HG03571 (cell line): ENCODE measurements at regions not wholly inside any gene's neighbourhood (a gene's known extent, or its start where the extent isn't known, plus 50 kb on each side); places are given as distances from the start of the nearest gene placed in this dataset.
"Not testable (repeated sequence)": the region's sequence is repeated elsewhere in the genome, so short reads cannot be mapped to it uniquely, and the experiment has no call there.

ENCODE experiments used
- ATAC-seq: cut with Tn5 transposase; IDR thresholded peaks from one replicate; pipeline ENCODE4 v1.9.1; 2021; ENCODE audit not compliant: unreplicated experiment

DNA sequence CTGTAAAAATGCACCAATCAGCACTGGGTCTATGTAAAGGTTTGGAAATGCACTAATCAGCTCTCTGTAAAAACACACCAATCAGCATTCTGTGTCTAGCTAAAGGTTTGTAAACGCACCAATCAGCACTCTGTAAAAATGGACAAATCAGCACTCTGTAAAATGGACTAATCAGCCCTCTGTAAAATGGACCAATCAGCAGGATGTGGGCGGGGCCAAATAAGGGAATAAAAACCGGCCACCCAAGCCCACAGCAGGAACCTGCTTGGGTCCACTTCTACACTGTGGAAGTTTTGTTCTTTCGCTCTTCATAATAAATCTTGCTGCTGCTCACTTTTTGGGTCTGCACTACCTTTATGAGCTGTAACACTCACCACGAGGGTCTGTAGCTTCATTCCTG, 101.0 kb downstream of the SMC2 start:
- not testable (repeated sequence) for ATAC-seq

DNA sequence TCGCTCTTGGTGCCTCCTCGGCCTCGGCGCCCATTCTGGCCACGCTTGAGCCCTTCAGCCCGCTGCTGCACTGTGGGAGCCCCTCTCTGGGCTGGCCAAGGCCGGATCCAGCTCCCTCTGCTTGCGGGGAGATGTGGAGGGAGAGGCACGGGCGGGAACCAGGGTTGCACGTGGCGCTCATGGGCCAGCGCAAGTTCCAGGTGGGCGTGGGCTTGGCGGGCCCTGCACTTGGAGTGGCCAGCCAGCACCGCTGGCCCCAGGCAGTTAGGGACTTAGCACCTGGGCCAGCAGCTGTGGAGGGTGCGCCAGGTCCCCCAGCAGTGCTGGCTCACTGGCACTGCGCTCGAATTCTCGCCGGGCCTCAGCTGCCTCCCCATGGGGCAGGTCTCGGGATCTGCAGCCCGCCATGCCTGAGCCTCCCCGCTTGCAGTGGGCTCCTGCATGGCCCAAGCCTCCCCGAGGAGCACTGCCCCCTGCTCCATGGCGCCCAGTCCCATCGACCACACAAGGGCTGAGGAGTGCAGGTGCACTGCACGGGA, 106.4 kb downstream of the SMC2 start:
- ATAC-seq: no peak

DNA sequence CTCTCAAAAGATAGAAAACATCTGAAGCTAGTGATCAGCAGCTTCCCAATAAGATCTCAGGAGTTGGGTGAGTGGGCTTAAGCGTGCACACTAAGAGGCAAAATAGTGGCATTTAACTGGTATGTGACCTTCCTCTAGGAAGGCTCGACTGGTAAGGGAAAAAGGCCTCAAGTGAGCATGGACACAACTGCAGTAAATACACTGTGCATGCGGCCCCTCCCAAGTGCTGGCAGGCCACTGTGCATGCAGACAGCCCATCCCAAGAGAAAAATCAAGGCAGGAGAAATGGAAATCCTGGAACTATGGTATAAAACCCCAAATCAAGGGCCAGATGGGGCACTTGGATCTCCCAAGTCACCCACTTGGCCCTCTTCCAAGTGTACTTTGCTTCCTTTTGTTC, 112.7 kb downstream of the SMC2 start:
- no peak for ATAC-seq

DNA sequence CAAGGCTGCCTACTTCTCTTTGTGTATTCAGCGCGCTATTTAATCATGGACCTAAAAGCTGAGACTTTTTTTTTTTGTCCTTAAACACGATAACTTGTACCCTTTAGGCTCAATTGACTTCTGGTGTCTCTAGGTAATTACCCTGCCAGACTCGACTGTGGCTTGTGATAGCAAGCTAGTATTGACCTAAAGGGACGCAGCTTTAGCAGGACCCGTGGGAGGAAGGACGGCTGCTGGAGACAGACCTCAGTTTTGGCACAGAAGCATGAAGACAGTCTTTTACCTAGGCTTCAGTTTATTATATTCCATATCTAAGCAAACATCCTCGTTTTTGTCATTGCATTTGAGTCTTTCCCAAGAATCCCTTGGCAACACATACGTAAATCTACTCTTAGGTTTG, 115.3 kb downstream of the SMC2 start:
- no peak for ATAC-seq

DNA sequence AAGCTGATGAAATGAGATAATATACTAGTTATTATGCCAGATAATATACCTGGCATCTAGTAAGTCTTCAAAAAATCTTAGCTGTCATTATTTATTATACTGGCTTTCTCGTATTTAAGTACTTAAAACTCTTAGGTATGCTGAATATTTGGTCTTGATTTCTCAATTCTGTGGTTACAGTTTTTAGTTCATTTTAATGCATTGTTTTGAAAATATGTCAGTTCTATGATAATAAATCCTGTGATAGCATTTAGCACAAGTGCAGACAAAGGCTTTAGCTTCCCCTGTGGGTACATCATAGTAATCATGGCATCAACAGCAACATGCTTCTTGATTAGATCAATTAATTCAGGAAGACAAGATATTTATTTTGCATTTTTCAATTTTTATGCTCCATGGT, 133.0 kb downstream of the SMC2 start:
- no peak for ATAC-seq

DNA sequence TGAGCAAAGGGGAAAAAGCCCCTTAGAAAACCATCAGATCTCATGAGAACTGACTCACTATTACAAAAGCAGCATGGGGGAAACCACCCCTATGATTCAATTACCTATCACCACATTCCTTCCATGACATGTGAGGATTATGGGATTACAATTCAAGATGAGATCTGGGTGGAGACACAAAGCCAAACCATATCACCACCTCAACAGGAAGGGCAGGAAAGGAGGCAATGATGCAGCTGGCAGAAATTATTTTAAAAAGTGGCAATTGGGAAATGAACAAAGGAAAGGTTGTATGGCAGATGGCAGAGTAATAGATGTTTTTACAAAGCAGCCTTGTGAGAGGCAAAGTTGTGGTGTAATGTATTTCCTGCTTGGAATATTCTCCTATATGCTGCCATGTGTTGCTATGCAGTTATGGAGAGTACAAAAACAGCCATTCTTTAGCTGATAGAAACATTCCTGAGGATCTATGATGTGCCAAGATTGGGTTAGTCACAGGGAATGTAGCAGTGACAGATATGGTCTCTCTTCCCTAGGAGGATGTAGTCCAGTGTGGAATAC, 138.8 kb downstream of the SMC2 start:
- ATAC-seq: no peak

DNA sequence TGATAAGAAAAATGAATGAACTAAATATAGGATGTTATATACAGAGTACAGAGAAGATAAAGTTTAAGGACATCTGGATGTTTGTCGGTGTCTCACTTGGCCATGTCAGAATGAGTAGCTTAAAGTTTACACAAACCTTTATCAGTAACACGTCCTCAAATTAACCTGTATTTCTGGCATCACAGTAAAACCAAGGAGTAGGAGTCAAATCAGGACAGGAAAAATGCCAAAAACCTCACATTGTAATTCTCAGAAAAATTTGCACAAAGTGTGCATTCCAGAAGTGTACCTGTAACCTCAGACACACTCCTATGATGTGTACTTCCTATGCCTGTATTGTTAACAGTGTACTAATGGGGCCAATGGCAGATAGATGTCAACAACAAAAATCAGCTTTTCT, 139.3 kb downstream of the SMC2 start:
- no peak for ATAC-seq

DNA sequence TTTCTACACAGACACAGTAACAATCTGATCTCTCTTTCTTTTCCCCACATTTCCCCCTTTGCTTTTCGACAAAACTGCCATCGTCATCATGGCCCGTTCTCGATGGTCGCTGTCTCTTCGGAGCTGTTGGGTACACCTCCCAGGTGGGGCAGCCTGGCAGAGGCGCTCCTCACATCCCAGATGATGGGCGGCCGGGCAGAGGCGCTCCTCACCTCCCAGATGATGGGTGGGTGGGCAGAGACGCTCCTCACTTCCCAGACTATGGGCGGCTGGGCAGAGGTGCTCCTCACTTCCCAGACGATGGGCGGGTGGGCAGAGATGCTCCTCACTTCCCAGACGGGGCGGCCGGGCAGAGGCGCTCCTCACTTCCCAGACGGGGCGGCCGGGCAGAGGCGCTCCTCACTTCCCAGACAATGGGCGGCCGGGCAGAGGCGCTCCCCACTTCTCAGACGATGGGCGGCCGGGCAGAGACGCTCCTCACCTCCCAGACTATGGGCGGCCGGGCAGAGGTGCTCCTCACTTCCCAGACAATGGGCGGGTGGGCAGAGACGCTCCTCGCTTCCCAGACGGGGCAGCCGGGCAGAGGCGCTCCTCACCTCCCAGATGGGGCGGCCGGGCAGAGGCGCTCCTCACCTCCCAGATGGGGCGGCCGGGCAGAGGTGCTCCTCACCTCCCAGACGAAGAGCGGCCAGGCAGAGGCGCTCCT, 140.7 kb downstream of the SMC2 start:
- ATAC-seq: not testable (repeated sequence)

DNA sequence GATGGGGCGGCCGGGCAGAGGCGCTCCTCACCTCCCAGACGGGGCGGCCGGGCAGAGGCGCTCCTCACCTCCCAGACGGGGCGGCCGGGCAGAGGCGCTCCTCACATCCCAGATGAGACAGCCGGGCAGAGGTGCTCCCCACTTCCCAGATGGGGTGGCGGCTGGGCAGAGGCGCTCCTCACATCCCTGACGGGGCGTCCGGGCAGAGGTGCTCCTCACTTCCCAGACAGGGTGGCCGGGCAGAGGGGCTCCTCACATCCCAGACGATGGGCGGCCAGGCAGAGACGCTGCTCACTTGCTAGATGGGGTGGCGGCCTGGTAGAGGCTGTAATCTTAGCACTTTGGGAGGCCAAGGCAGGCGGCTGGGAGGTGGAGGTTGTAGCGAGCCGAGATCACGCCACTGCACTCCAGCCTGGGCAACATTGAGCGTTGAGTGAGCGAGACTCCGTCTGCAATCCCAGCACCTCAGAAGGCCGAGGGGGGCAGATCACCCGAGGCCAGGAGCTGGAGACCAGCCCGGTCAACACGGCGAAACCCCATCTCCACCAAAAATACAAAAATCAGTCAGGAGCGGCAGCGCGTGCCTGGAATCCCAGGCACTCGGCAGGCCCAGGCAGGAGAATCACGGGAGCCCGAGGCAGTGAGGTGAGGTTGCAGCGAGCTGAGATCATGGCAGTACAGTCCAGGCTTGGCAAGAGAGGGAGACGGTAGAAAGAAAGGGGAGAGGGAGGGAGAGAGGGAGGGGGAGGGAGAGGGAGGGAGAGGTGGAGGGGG, 141.4 kb downstream of the SMC2 start:
- not testable (repeated sequence) for ATAC-seq

DNA sequence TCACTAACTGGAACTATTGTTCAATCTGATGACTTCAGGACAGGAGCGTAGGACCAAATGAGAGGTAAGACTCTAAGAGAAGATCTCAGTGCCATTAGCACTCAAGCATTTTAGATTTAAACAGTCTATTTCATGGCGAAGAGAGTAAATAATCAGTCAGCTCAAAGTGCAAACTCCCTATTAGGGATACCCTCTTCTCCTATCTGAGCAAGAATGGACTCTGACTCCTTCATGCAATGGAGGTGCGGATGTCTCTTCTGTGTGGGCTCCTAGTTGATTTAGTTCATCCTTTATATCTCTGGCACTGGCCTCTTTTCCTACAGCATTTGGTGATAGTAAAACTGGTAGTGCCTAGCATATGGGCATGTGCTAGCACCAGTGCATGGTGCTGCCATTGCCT, 144.6 kb downstream of the SMC2 start:
- ATAC-seq: no peak

DNA sequence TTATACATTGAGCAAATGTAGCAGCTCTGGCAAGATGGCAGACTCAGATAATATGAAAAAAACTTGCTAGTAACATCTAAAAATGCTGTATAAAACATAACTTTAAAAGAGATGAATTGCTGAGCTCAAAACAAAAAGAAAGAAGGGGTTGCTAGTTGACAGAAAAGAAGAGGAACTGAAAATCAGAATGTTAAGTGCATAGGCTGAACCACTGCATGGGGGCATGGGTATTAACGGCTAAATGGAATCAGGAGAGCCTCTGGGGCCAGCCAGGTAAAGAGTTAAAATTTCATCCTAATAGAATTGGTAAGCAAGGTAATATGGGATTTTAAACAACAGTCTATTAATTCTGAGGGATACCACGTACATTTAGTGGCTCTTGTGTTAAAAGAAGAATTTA, 146.8 kb downstream of the SMC2 start:
- ATAC-seq: no peak

DNA sequence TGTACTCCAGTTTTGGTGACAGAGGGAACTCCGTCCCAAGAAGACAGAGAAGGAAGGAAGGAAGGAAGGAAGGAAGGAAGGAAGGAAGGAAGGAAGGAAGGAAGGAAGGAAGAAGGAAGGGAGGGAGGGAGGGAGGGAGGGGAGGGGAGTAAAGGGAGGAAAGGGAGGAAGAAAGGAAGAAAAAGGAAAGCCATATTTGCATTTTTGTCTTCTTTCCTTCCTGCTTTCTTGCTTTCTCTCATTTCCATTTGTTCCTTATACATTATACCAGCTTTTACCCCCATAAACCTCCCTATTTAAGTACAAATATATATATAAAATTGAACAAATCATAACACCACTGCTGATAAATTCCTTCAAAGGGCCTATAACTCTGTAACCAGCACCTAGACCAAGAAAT, 151.8 kb downstream of the SMC2 start:
- ATAC-seq: no peak

DNA sequence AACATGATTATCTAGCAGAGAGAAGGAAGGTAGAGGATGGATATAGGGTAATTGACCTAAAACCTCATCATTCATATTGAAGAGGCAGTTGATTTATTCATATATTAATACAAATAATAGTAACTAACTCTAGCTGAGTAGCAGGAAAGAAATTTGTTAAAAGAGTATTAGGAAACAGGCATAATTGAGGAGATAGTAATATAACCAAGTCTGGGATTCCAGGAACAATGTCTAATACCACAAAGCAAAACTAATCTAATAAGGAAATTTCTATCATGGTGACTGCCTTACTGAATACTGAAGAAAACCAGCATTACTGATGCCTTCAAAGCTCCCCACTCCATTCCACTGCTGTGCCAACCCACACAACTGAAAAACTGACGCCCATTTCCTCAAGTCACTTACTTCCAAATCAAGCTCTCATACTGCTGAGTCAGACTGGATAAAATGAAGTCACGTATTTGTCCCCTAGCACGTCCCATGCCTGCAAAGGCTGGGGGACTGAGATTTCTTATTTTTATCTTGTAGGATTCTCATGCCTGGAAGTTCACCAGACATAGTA, 153.9 kb downstream of the SMC2 start:
- ATAC-seq: no peak

DNA sequence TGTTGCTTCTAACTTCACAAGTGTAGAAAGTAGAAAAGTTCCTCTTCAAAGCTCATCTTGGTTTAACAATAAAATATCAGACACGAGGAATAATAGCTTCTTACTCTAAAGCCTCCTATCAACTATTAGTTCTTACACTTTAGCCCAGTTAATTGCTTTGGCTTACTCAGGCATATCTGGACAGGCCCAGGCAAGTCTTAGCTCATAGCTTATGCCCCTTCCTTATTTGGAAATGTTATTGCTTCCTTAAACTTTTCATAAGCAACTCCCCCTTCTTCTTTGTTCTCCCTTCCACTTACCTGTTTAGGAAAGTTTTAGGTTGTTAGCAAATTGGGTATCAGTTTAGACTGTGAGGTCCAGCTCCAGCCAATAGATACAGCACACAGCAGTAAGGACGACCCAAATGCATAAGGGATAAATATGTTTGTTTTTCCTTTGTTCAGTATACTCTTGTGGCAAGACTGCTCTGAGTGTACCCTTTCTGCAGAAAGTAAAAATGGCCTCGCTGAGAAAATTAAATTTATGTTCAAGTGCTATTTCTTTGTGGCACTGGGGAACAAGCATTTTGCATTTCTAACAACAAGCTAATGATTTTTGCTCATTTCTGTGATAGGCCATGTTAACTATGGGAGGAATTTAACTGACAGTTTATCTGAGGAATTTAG, 162.1 kb downstream of the SMC2 start:
- ATAC-seq: no peak

DNA sequence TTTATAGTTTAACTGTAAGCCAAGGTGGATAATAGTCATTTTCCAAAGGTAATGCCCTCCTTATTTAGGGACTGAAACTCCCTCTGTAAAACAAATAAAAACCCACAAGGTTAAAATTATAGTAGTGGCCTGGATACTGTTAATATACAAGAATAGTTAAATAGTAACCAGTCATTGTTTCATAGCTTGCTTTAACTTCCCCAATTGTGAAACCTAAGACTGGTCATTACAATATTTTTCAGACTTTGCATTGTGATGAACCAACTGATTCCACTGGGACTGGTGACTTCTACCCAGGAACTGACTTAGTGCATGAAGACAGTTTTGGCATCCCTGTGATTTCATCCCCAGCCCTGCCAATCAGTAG, 162.6 kb downstream of the SMC2 start:
- ATAC-seq: no peak

DNA sequence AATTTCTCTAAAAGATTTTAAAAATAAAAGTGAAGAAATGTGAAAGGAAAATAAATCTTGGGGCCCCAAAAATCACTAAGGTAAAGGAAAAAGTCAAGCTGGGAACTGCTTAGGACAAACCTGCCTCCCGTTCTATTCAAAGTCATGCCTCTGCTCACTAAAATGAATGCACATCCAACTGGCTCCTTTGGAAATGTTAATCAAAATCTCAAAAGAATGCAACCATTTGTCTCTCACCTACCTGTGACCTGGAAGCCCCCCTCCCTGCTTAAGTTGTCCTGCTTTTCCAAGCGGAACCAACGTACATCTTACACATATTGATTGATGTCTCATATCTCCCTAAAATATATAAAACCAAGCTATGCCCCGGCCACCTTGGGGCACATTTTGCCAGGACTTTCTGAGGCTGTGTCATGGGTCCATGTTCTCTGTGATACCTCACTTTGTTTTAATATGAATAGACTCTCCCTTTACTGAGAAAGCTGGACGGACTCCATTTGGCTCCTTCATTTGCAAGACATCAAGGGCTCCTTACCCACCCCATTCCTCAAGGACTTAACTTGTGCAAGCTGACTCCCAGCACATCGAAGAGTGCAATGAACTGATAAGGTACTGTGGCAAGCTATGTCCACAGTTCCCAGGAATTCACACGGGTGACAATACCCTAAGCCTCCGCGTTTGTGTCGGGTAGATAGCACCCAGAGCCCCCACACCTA, 164.3 kb downstream of the SMC2 start:
- ATAC-seq: no peak

DNA sequence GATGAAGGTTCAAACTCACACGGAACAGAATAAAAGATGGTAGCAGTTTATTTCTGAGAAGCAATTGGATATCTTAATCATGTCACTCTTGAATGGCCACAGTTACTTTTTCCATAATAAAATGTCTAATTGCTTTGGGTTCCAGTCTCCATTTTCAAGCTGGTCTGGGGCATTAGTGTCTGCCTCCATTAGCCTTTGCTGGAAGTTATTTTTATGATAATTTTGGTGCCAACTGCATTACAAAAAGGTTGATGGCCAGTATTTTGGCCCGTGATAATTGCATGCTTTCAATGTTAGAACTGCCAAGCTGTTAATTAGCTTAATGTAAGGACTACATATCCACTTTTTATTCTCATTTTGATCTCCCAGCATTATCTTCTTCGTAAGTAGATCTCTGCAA, 165.9 kb downstream of the SMC2 start:
- ATAC-seq: no peak

DNA sequence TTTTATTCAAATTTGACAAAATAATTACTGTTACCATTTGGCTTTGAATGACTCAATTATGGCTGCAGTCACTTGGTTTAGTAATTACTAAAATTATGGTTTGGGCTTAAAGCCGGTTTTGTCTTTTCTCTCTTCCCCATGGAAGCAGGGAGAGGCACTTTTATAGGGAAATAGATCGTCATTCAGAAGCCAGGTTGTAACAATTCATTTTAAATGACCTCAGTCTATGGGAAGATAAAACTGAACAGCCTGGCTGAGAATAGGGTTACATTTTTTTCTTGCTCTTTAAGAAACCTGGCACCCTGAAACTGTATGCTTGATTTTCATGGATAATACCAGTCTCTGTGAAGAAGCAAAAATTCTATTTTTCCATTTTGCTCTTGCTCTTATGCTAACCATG, 169.8 kb downstream of the SMC2 start:
- no peak for ATAC-seq

DNA sequence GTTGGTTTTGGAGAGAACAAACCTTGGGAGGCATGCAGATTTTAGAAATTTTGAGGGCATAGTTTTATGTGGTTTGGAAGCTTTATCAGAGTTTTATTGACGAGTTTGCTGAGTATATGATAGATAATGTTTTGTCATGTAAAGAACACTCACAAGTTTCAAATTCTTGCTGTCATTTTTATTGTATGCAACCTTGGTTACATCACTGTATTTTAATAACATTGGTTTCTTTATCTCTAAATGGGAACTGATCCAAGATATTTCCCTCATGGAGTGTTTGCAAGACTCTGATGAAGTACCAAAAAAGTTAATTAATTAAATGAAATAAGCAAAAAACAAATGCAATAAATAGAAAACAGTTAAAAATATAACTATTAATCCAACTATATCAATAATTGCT, 170.3 kb downstream of the SMC2 start:
- no peak for ATAC-seq

DNA sequence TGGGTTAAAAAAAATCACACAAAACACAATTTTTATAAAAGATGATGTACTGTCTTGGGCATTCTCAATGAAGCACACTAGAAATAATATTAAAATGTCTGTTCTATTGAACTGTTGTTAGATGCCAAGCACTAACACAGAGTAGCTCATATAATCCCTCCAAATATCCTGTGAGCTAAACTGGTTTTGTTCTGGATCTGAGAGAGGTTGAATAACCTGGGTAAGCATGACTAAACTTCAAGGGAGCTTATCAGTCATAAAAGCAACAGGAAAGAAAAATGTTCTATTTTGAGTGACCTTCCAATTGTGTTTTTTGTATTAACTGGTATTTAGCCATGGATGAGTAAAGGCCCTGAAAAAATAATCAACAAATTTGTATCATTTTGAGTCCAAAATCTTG, 175.3 kb downstream of the SMC2 start:
- ATAC-seq: no peak
